ENCODE measurements at regions not wholly inside any gene's neighbourhood (a gene's known extent, or its start where the extent isn't known, plus 50 kb on each side); places are given as distances from the start of the nearest gene placed in this dataset.

DNA sequence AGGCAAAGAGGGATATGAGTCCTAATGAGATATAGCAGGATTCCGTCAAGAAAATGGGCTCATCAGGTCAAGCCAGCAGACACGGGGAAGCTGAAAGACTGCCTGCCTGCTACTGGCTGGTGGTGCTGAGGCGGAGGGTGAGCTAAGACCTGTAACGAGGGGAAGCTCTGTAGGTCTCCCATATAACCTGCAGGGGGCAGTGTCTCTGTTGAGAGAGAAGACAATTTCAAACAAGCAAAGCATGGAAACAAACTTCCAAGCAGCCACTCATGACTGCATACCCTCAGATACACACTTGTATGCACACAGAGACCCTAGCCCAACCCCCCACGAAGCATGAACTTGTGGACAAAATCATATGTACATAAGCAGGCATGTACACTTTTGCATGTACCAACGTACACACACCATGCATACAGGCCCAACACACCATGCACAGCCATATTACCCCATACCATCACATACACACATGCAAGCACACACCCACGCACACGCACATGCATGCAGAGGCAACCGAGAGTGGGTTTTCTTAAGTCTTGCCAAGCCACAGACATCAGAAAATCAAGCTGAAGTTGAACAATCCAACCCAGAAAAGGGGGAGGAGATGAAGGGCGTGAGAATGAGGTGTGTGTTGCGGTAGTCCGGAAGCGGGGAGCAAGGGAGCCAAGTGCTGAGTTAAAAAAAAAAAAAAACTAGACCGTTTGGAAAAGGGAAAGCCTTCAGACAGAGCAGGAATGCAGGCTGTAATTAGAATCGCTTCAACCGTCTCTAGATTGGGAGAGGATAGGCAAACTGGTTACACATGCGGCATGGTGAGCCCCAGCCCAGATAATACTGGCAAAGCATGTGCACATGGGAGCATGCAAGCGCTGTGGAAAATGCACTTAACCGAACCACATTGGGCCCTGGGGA lies 71.0 kb downstream of the PJA1 start:
- Mint-ChIP-seq H3K4me3 (no peak overlapping the region), H3K9me3 (ENCODE audit: low read depth) (no peaks in the 10 kb centered on the region), H3K4me1 (no peaks in the 10 kb centered on the region), H3K36me3 (no peaks in the 10 kb centered on the region), H3K27me3 (no peaks in the 10 kb centered on the region), H3K27ac (no peak overlapping the region)
- DNase-seq: peak; percentile 49
- CTCF ChIA-PET: interaction anchor here (0.7 to 2.0 kb wide), 3 partner anchors 128 to 265 kb away, joined by 3 to 9 read pairs (median 8); partner anchors contain the start of gene EFNB1
- ATAC-seq: peak; percentile 42

DNA sequence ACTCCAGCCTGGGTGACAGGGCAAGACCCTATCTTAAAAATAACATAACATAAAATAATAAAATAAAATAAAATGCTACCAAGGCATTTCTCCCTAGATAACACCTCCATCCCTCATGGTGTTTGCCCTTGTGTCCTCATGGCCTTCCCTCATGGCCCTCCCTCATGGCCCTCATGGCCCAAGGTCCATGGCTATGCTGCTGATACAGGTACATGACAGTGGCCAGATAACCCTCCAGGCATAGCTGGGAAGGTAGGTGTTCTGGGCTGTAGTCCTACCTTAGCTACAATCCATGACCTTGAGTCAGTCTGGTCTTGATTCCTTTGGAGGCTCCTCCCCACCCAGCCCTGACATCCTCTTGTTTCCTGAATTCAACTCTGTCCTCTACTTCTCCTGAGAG lies 75.2 kb downstream of the PJA1 start:
- no peak for ATAC-seq
- no peaks in the 10 kb centered on the region for H3K9me3 Mint-ChIP-seq (ENCODE audit: low read depth)

GRCh38 chrX:69089203-69089602 lies 76.0 kb downstream of the PJA1 start:
- H3K4me1 Mint-ChIP-seq: no peaks in the 10 kb centered on the region
- DNase-seq (no peak), ATAC-seq (no peak)
- H3K27me3 Mint-ChIP-seq: no peaks in the 10 kb centered on the region
- no peak overlapping the region for H3K4me3 Mint-ChIP-seq
- no peaks in the 10 kb centered on the region for H3K36me3 Mint-ChIP-seq
- CTCF ChIA-PET: interaction anchor here (1.5 kb wide), 1 partner anchor 135 kb away, joined by 3 read pairs; no protein-coding TSS in a partner anchor
- no peaks in the 10 kb centered on the region for H3K9me3 Mint-ChIP-seq (ENCODE audit: low read depth)
- H3K27ac Mint-ChIP-seq: no peak overlapping the region

More for the DNA sequence above, 75.2 kb downstream of the PJA1 start:
- Mint-ChIP-seq H3K27me3 (no peaks in the 10 kb centered on the region), H3K4me1 (no peaks in the 10 kb centered on the region), H3K27ac (no peak overlapping the region), H3K36me3 (no peaks in the 10 kb centered on the region), H3K4me3 (no peak overlapping the region)
- CTCF ChIA-PET: interaction anchor here (0.6 to 1.5 kb wide), 2 partner anchors 134 to 297 kb away, joined by 3 to 5 read pairs; no protein-coding TSS in a partner anchor
- DNase-seq: no peak

DNA sequence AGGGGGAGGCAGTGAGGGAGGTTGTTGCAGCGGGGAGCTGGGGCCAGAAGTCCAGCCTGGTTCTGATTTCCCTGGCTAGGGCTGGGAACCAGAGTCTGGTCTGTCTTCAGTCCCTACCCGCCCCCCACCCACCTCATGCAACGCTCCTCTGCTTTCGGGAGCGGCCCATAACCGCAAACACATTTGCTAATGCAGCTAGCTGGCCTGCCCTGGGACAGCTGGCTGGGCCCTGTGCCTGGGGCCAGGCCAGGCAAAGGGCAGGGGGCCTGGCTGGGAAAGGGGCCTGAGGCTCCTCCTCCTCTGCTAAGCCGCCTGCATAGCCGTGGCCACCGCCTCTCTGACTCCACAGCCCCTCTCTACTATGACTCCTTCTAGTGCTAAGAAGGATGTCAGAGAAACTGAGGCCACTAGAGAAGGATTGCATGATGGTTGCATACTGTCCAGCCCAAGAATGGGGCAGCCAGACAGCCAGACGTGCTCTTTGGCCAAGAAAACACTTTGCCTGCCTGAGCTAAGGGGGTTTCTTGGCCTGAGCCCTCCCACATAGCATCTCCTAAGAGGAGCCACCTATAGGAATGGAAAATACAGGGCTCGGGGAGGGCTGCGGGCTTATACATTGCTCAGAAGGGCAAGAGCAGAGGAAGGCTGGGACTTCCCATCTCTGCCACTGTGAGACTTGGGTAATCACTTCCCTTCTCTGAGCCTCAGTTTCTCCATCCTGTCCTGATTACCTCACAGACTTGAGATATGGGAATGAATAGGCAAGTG lies 76.9 kb downstream of the PJA1 start:
- H3K36me3 Mint-ChIP-seq: no peaks in the 10 kb centered on the region
- H3K27me3 Mint-ChIP-seq: no peaks in the 10 kb centered on the region
- no peak overlapping the region for H3K27ac Mint-ChIP-seq
- H3K4me1 Mint-ChIP-seq: no peaks in the 10 kb centered on the region
- CTCF ChIA-PET: no interaction called here
- no peak overlapping the region for H3K4me3 Mint-ChIP-seq
- DNase-seq (no peak), ATAC-seq (no peak)
- H3K9me3 Mint-ChIP-seq (ENCODE audit: low read depth): no peaks in the 10 kb centered on the region

DNA sequence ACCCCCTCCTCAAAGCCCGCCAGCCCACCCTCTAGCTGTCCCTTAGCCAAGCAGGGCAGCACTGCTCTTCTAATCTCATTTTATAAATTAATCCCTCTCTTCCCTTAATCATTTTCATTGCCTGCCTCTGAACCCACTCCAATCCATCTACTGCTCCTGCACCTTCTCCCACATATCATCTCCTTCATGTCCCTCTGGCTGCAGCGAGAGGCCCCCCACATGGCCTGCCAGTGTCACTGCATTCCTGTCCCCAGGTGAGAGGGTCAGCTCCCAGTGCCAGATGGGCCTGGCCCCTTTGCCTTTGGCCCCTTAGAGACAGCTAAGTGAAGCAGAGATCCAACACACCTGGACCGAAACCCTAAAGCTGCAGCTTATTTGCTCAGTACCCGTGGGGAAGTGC lies 79.4 kb downstream of the PJA1 start:
- CTCF ChIA-PET: no interaction called here
- H3K36me3 Mint-ChIP-seq: no peaks in the 10 kb centered on the region
- H3K4me3 Mint-ChIP-seq: no peak overlapping the region
- H3K27me3 Mint-ChIP-seq: no peaks in the 10 kb centered on the region
- ATAC-seq (no peak), DNase-seq (no peak)
- no peaks in the 10 kb centered on the region for H3K4me1 Mint-ChIP-seq
- H3K27ac Mint-ChIP-seq: no peak overlapping the region
- no peaks in the 10 kb centered on the region for H3K9me3 Mint-ChIP-seq (ENCODE audit: low read depth)

DNA sequence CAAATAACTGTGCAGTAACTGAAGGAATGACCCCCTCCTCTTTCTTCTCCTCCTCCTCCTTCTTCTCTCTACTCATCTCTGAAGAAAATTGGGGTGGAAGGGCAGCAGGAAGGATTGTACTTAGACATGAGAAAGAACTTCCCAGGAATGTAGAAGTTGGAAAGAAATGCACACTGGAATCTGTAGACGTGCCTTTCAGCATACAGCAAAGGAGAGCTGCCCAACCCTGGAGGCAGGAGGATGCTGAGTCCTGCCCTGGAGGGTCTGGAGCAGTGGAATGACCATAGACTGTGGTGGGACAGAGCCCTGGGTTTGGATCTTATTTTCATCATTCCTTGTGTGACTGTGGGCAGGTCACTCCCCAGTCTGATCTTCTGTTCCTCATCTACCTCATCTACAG lies 80.1 kb downstream of the PJA1 start:
- no peak for DNase-seq
- Mint-ChIP-seq H3K4me3 (no peak overlapping the region), H3K36me3 (no peaks in the 10 kb centered on the region), H3K27me3 (no peaks in the 10 kb centered on the region), H3K9me3 (ENCODE audit: low read depth) (no peaks in the 10 kb centered on the region), H3K27ac (no peak overlapping the region), H3K4me1 (no peaks in the 10 kb centered on the region)
- no peak for ATAC-seq
- CTCF ChIA-PET: no interaction called here

DNA sequence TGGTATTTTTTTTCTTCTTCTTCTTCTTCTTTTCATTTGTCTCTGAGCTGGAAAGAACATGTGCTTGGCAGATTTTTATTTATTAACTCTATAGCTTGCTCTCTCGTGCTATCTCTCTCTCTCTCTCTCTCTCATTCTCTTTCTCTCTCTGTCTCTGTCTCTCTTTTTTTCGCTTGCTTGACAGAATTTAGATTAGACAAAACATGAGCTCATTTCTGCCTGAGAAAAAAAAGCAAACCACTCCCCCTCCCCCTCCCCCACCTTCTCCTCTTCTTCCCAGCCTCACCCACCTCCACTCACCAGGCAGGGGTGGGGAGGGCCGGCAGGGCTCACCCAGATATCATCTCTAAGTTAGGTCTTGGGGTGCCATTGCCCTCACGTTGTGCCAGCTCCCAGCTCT lies 81.5 kb downstream of the PJA1 start:
- no peak overlapping the region for H3K4me3 Mint-ChIP-seq
- no peaks in the 10 kb centered on the region for H3K27me3 Mint-ChIP-seq
- CTCF ChIA-PET: no interaction called here
- H3K4me1 Mint-ChIP-seq: no peaks in the 10 kb centered on the region
- H3K27ac Mint-ChIP-seq: no peak overlapping the region
- no peaks in the 10 kb centered on the region for H3K36me3 Mint-ChIP-seq
- DNase-seq: no peak
- H3K9me3 Mint-ChIP-seq (ENCODE audit: low read depth): no peaks in the 10 kb centered on the region
- ATAC-seq: no peak

DNA sequence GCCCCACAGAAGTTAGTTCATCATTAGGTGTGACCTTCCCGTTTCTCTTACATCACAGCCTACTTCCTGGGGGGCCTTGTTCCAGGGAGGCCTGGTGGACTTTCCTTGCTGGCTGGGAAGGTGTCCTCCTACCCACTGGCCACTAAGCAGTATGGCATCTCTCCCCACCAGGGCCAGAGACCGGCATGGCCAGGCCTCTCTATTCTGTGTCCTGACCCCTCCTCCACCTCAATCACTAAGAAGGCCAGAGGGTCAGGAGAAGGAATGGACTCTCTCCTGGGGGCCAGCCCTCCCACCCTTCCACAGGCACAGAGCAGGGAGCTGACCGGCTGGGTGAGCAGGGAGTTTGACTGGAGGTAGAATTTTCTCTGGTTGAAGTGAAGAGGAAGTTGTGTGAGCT lies 81.9 kb downstream of the PJA1 start:
- CTCF ChIA-PET: no interaction called here
- H3K36me3 Mint-ChIP-seq: no peaks in the 10 kb centered on the region
- no peak for ATAC-seq

GRCh38 chrX:69082753-69083150 lies 82.5 kb downstream of the PJA1 start:
- DNase-seq (no peak), ATAC-seq (no peak)
- Mint-ChIP-seq H3K4me1 (no peaks in the 10 kb centered on the region), H3K36me3 (no peaks in the 10 kb centered on the region), H3K4me3 (no peak overlapping the region), H3K27me3 (no peaks in the 10 kb centered on the region), H3K9me3 (ENCODE audit: low read depth) (no peaks in the 10 kb centered on the region), H3K27ac (no peak overlapping the region)
- CTCF ChIA-PET: no interaction called here

More for the DNA sequence above, 81.9 kb downstream of the PJA1 start:
- H3K4me1 Mint-ChIP-seq: no peaks in the 10 kb centered on the region
- no peaks in the 10 kb centered on the region for H3K27me3 Mint-ChIP-seq
- no peak overlapping the region for H3K27ac Mint-ChIP-seq
- H3K4me3 Mint-ChIP-seq: no peak overlapping the region
- DNase-seq: no peak
- no peaks in the 10 kb centered on the region for H3K9me3 Mint-ChIP-seq (ENCODE audit: low read depth)

GRCh38 chrX:69082055-69082752 lies 83.0 kb downstream of the PJA1 start:
- Mint-ChIP-seq H3K27me3 (no peaks in the 10 kb centered on the region), H3K36me3 (no peaks in the 10 kb centered on the region), H3K9me3 (ENCODE audit: low read depth) (no peaks in the 10 kb centered on the region), H3K4me1 (no peaks in the 10 kb centered on the region), H3K4me3 (no peak overlapping the region), H3K27ac (no peak overlapping the region)
- DNase-seq: no peak
- no peak for ATAC-seq
- CTCF ChIA-PET: no interaction called here

DNA sequence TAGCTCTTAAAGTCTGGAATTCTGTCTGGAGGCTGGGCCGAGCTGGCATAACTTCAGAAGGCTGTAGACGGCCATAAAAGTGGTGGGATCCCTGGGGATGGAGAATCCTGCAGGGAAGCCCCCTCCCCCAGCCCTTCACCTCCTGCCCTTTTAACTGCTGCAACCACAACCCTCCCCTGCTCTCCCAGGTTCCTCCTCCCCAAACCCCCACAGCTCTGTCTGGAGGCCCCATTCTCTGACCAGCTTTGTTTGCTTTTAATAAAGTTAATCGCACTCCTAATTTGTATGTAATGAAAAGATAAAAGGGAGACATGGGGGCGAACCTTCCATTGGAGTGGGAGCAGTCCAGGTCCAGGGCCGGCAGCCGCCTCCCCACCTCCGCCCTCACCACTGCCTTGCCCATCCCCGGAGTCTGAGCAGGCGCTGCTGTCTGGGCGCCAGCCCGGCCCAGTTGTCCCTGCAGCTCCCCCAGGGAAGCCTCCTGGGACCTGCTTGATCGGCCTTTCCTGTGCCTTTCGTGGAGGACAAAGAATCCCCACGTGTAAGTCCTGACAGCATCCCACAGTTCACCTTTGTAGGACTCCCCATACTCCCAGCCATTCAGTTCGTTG lies 84.3 kb downstream of the PJA1 start:
- H3K27ac Mint-ChIP-seq: no peak overlapping the region
- no peaks in the 10 kb centered on the region for H3K4me1 Mint-ChIP-seq
- ATAC-seq (no peak), DNase-seq (no peak)
- no peaks in the 10 kb centered on the region for H3K27me3 Mint-ChIP-seq
- no peak overlapping the region for H3K4me3 Mint-ChIP-seq
- CTCF ChIA-PET: no interaction called here
- no peaks in the 10 kb centered on the region for H3K9me3 Mint-ChIP-seq (ENCODE audit: low read depth)
- no peaks in the 10 kb centered on the region for H3K36me3 Mint-ChIP-seq

DNA sequence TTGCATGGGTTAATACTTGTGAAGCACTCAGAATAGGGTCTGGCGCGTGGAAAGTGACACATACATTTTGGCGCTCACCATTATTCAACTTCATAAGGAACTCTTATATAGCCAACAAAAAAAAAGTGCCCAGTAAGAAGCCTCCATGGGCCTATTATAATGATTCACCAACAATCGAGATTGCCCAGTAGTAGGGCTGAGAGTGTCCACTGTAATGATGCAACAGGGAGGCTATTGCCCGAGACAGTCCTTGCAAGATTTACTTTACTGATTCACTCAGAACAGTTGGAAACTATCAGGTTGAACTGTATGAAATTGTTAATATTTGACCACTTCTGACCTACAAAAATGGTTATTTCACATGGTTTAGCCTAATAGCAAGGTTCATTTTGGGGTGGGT lies 86.0 kb downstream of the PJA1 start:
- DNase-seq (no peak), ATAC-seq (no peak)
- H3K4me3 Mint-ChIP-seq: no peak overlapping the region
- no peak overlapping the region for H3K27ac Mint-ChIP-seq
- no peaks in the 10 kb centered on the region for H3K4me1 Mint-ChIP-seq
- CTCF ChIA-PET: no interaction called here
- H3K9me3 Mint-ChIP-seq (ENCODE audit: low read depth): no peaks in the 10 kb centered on the region
- no peaks in the 10 kb centered on the region for H3K36me3 Mint-ChIP-seq
- H3K27me3 Mint-ChIP-seq: no peaks in the 10 kb centered on the region

DNA sequence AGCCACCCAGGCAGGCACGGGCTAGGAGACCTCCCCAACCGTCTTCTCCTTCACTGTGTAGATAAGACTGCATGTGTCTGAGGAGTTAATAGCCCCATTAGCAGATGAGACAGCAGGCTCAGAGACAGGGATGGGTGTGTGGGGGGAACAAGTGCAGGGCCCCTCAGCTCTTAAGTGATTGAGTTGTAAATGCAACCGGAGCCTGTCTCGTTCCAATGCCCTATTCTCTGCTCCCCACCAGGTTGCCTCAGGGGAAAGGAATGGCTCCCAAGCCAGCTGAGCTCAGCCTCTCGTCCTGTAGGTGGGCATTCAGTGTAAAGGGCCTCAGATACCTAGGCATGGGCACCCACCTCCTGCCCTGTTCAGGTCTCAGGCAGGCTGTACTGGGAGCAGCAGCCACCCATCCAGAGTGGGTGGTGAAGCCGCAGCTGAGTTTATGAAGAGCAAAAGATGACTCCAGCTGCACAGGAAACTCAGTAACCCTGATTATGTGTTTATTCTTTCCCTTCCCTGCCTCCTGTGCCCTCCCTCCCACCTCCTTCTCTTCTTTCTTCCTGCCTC lies 87.3 kb downstream of the PJA1 start:
- H3K4me3 Mint-ChIP-seq: no peak overlapping the region
- no peaks in the 10 kb centered on the region for H3K36me3 Mint-ChIP-seq
- DNase-seq (no peak), ATAC-seq (no peak)
- H3K4me1 Mint-ChIP-seq: no peaks in the 10 kb centered on the region
- H3K27ac Mint-ChIP-seq: no peak overlapping the region
- no peaks in the 10 kb centered on the region for H3K27me3 Mint-ChIP-seq
- H3K9me3 Mint-ChIP-seq (ENCODE audit: low read depth): no peaks in the 10 kb centered on the region
- CTCF ChIA-PET: no interaction called here

Measured in activated CD8-positive, alpha-beta memory T cell treated with anti-CD3 and anti-CD28 coated beads, Interleukin-2, amount 10 ng/mL, durations not matched to agents 7 days and 5 days (primary cell).